ENCODE measurements at regions not wholly inside any gene's neighbourhood (a gene's known extent, or its start where the extent isn't known, plus 50 kb on each side); places are given as distances from the start of the nearest gene placed in this dataset.

GRCh38 chr12:111295176-111295575, 73.7 kb downstream of the PHETA1 start:
- 74 to 80% (median 77%) methylated on average over 10 of the region's 10 CpGs for WGBS, 3 donors

GRCh38 chr12:111293266-111294009, 75.5 kb downstream of the PHETA1 start:
- no peaks in the 10 kb centered on the region for H3K27me3 ChIP-seq
- no peaks in the 10 kb centered on the region for H3K4me1 ChIP-seq (ENCODE audit: insufficient read depth)
- WGBS, 3 donors: 72 to 78% (median 72%) methylated on average over 20 of the region's 20 CpGs
- DNase-seq: no peak
- H3K9me3 ChIP-seq: no peaks in the 10 kb centered on the region
- no peaks in the 10 kb centered on the region for H3K36me3 ChIP-seq
- H3K27ac ChIP-seq: no peak overlapping the region
- H3K4me3 ChIP-seq: no peak overlapping the region
- intact Hi-C loops (cut with DNase I): no loop called here
- TF ChIP-seq EP300 (IDR thresholded peaks at IDR 0.05): no peak
- TF ChIP-seq CTCF (IDR thresholded peaks at IDR 0.05): no peak

More at GRCh38 chr12:111295176-111295575, 73.7 kb downstream of the PHETA1 start:
- no peaks in the 10 kb centered on the region for H3K9me3 ChIP-seq
- H3K27ac ChIP-seq: no peak overlapping the region
- intact Hi-C loops (cut with DNase I): no loop called here
- no peak for DNase-seq
- H3K27me3 ChIP-seq: no peaks in the 10 kb centered on the region
- H3K36me3 ChIP-seq: no peaks in the 10 kb centered on the region
- H3K4me1 ChIP-seq (ENCODE audit: insufficient read depth): no peaks in the 10 kb centered on the region
- H3K4me3 ChIP-seq: no peak overlapping the region
- TF ChIP-seq POLR2A (IDR thresholded peaks at IDR 0.05): no peak
- no peak for TF ChIP-seq CTCF (IDR thresholded peaks at IDR 0.05)
- TF ChIP-seq EP300 (IDR thresholded peaks at IDR 0.05): no peak

GRCh38 chr12:111291357-111291756, 77.5 kb downstream of the PHETA1 start:
- no peak overlapping the region for H3K27ac ChIP-seq
- no peaks in the 10 kb centered on the region for H3K4me1 ChIP-seq (ENCODE audit: insufficient read depth)
- H3K4me3 ChIP-seq: no peak overlapping the region
- DNase-seq: no peak
- H3K9me3 ChIP-seq: no peaks in the 10 kb centered on the region
- TF ChIP-seq EP300 (IDR thresholded peaks at IDR 0.05) (no peak), CTCF (IDR thresholded peaks at IDR 0.05) (no peak)
- no peaks in the 10 kb centered on the region for H3K27me3 ChIP-seq
- WGBS, 3 donors: 79 to 85% (median 79%) methylated on average over 12 of the region's 12 CpGs
- intact Hi-C loops (cut with DNase I): no loop called here
- H3K36me3 ChIP-seq: no peaks in the 10 kb centered on the region

GRCh38 chr12:111288771-111289170, 80.1 kb downstream of the PHETA1 start:
- H3K27ac ChIP-seq: no peak overlapping the region
- H3K27me3 ChIP-seq: no peaks in the 10 kb centered on the region
- H3K4me3 ChIP-seq: no peak overlapping the region
- H3K9me3 ChIP-seq: no peaks in the 10 kb centered on the region
- DNase-seq: no peak
- no peaks in the 10 kb centered on the region for H3K36me3 ChIP-seq
- TF ChIP-seq POLR2A (IDR thresholded peaks at IDR 0.05): no peak
- no peak for TF ChIP-seq EP300 (IDR thresholded peaks at IDR 0.05)
- TF ChIP-seq CTCF (IDR thresholded peaks at IDR 0.05): no peak
- H3K4me1 ChIP-seq (ENCODE audit: insufficient read depth): no peaks in the 10 kb centered on the region
- intact Hi-C loops (cut with DNase I): no loop called here
- 80 to 82% (median 81%) methylated on average over 10 of the region's 10 CpGs for WGBS, 3 donors

Data from ovary (tissue), 7 donors.